ENCODE measurements at regions not wholly inside any gene's neighbourhood (a gene's known extent, or its start where the extent isn't known, plus 50 kb on each side); places are given as distances from the start of the nearest gene placed in this dataset.
"Not testable (repeated sequence)": the region's sequence is repeated elsewhere in the genome, so short reads cannot be mapped to it uniquely, and the experiment has no call there.

GRCh38 chr13:37290716-37291505 is 185.4 kb upstream of the CSNK1A1L start:
- no peak for DNase-seq

GRCh38 chr13:37289212-37289935 is 183.9 kb upstream of the CSNK1A1L start:
- DNase-seq, result no peak

DNA sequence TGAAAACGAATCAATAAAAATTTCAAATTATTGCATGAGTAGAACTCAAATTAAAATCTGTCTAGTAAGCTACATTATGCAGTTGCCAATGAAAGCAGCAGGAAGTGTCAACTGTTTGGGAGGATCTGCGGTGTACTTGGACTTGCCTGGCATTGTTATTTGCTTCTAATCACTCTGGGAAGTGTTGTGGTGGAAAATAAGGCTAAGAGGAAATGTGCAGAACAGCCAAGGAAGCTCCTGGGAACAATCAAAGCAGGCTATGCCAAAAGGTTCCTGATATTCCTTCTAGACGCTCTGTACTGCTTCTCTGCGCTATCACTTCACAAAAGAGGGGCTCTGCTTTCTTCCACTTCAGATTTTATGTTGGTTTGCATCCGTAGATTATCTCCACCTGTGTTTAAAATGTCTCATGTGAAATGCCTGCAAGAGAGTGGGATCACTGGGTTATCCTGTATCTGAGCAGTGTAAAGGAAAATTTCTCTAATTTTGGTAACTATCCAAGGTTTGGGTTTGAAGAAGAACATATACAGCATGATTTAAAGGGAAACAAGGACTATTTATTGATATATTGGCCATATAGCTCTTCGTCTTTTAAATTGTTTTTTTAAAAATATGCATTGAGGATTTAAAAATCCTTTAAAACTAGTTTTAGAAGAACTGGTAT is 182.7 kb upstream of the CSNK1A1L start:
- no peak for DNase-seq

DNA sequence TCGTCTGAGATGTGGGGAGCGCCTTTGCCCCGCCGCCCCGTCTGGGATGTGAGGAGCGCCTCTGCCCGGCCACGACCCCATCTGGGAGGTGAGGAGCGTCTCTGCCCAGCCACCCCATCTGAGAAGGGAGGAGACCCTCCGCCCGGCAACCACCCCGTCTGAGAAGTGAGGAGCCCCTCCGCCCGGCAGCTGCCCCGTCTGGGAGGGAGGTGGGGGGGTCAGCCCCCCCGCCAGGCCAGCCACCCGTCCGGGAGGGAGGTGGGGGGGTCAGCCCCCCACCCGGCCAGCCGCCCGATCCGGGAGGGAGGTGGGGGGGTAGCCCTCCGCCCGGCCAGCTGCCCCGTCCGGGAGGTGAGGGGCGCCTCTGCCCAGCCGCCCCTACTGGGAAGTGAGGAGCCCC is 174.8 kb upstream of the CSNK1A1L start:
- not testable (repeated sequence) for DNase-seq

DNA sequence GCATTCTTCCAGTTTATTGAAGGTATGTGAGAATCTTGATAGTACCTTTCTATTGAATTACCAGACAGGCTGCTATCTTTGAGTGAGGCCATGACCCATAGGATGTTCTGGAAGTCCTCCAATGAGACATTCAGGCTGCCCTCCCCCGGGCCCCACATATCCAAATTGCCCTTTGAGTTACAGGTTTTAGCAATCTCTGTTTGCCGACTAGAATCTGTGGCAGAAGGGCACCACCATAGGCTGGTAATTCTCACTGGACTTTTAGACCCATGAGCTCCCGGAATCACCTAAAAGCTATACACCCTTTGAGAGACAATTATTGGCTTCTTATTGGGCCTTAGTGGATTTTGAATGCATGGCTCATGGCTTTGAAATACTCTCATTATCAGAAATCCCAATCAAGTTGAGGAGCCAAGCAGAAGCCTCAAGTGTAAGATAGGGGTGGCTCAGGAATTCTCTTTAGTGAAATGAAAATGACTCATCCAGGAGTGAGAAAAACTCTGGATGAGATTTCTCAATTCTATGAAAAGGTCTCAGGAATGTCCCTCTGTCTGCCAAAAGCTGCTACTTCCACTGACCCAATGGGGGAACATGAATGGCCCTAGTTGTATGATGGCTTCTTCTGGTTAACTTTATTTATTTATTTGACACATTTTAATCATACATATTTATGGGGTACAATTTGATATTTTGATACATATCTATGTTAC is 172.1 kb upstream of the CSNK1A1L start:
- DNase-seq, result no peak

DNA sequence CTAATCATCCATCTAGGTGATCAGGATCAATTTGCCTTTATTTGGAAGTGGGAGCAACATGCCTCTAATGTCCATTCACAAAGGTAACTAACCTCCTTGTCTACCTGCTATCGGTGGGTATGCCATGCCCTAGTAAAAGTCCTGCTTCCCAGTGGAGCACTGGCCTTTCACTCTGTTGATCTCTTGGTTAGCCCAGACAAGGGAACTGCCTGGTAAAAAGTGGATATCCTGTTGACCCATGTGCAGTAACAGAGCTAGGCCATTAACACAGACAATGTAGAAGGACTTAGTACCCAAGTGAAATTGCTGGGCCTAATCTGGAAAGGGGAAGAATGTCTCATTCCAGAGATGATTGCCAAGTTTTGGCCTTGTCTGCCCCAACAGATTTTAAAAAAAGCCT is 171.5 kb upstream of the CSNK1A1L start:
- DNase-seq, result no peak

DNA sequence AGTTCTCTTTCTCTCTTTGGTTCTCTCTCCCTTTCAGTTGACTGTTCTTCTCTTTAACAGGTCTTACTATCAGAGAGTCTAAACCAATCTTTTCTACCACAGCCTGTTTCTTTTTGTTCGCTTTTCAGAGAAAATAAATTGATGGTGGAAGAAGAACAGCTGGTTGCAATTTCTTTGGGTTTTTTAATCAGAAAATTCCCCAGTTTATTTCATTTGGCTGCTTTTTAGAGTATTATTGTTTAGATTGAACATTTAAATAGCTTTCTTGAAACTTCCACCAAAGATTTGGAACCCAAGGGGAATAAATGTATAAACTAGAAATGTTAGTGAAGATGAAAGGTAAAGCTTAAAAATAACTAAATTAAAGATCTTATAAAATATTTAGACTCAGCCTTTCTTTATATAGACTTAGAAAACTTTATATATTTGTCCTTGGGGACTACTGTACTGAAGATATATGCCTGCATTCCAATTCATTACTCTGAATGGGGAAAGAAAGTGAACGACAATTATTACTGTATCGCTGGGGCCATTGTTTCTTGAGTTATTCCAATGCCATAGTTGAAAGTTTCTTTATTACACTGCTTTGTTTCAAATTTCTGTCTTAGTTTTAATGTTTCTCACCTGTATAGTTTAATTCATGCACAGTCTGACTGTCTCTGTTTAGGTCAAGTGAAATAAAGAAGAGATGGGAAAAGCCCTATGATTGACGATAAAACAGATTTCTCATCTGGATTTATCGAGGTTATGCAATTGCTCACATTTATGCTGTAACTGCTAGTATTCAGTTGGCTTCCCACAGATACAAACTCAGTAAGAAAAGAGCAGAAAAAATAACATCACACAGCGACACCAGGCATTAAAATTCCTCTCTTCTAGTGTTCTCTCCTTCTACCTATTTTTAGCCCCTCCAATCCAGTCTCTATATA is 169.4 kb upstream of the CSNK1A1L start:
- DNase-seq, result no peak

DNA sequence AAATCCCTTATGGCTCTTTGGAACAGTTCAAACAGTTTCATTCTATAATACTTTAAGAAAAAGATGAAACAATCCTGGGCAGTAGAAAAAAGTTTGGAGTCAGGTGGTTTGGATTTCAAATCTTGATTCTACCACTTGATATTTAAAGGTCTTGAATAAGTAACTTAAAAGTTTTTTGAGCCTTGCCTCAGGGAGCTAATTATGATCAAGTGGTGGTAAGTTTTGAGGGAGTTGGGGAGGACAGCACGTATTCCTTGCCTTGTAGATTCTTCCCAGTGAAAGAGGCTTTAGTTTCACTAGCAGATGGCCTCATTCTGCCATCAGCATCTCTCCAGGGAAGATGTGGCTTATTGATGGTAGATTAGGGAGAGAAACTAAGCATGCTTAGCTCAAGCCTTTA is 168.4 kb upstream of the CSNK1A1L start:
- no peak for DNase-seq

DNA sequence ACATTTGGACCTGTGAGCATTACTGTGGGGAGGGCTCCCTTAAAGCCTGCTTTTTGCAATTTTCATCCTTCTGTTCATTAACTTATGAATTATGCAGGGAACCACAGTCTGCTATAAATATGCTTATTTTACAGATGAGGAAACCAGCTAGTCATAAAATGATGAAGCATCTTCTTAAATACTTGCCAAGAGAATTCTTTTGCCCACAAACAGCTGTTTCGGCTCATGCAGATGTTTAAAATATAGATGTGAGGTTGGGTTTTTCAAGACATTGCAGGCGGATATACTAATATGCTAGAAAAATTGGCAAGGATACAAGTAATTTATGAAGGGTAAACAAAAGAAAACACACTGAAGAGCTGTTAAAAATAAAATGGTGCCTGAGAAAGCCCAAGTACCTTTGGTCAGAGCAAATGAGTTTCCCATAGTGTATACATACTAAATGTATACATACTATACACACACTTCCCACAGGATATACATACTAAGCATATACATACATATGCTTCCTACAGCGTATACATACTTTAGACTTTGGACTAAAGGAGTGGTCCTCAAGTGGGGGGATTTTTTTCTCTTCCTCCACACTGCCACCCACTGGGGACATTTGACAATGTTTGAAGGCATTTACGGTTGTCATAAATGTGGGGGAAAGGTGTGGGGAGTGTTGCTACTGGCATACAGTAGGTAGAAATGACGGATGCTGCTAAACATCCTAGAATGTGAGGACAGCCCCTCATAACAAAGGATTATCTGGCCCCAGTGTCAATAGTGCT is 164.9 kb upstream of the CSNK1A1L start:
- no peak for DNase-seq

- DNase-seq, result no peak
These were observed 158.4 kb upstream of the CSNK1A1L start for GRCh38 chr13:37263871-37264270.

DNA sequence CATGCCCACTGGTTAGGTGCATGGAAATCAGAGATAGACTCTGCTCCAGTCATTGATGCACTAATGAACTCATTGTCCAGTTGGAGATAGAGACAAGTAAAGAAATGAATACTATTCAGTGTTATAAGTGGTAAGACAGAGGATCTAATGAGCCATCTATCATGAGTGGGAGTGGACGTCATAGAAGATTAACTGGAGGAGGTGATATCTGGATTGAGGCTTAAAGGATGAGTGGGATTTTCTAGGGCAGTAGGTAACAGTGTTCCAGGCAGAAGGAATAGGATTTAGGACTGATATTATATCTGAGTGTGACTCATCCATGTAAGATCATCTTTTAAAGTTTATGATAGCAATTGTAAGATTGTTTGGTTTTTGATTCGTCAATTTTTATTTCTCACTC is 152.2 kb upstream of the CSNK1A1L start:
- no peak for DNase-seq

DNA sequence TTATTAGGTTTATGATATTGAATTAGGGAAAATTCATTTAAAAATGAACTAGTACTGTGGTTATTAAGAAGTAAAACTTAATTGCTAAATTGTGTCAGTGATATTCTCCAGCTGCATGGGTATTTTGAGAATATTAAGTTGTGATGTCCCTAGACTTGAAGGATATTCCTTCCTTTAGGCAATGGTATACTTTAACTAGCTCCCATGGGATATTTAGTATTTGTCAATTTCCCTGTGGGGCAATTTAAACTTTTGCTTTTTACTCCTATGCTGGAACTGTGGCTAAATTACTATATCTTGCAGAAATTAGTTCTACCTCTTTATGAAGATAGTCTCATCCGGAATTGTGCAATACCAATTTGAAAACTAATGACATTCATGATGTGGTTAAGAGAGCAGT is 151.6 kb upstream of the CSNK1A1L start:
- no peak for DNase-seq

GRCh38 chr13:37241786-37242185 is 136.3 kb upstream of the CSNK1A1L start:
- no peak for DNase-seq

GRCh38 chr13:37230346-37230745 is 124.9 kb upstream of the CSNK1A1L start:
- DNase-seq, result no peak

DNA sequence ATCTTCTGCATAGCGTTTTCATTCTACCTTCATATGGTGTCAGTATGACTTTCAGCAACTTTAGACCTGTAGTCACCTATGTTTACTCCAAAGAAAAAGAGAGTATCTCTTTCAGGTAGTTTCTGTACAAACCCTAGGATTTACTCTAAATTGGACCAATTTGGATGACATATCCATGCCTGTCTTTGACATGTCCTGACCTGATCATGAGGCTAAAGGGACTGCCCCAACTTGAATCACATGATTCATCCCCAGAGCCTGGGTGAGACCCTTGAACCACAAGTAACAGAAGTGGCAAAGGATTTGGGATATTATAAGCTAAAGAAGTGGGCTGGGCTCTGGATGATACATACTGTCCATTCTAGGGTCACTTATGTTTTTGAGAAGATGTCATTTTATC is 124.5 kb upstream of the CSNK1A1L start:
- DNase-seq, result no peak

GRCh38 chr13:37226971-37227370 is 121.5 kb upstream of the CSNK1A1L start:
- peak; percentile 7 for DNase-seq

DNA sequence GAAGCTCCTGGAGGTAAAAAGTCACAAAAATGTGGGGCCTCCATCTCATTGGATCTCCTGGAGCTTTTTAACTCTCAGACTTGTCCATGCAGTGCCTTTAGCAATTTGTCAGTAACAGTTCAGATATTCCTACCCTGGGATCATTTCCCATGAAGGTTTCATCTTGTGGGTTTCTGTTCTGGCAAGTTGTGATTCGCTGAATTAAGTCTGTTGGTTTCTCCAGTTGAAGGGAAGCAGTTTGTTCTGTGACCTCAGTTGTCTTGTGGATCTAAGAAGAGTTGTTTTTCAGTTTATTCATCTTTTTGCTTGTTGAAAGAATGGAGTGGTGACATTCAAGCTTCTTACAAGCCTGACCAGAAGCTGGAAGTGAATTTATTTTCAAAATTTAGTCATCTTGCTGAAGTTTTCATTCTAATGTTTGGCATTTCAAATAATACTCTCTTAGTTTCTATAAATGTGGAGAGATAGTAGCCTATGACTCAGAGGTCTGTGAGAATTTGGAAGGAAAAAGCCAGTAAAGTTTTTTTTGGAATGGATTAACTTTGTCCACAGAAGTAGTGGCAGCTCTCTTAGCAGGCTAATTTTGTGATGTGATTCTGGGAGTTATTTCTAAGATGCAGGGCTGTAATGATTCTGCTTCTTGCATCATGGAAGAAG is 120.1 kb upstream of the CSNK1A1L start:
- peak; percentile 34 for DNase-seq

GRCh38 chr13:37216331-37216730 is 110.9 kb upstream of the CSNK1A1L start:
- DNase-seq, result no peak

- DNase-seq, result no peak
These were observed 107.4 kb upstream of the CSNK1A1L start for GRCh38 chr13:37212826-37213225.

DNA sequence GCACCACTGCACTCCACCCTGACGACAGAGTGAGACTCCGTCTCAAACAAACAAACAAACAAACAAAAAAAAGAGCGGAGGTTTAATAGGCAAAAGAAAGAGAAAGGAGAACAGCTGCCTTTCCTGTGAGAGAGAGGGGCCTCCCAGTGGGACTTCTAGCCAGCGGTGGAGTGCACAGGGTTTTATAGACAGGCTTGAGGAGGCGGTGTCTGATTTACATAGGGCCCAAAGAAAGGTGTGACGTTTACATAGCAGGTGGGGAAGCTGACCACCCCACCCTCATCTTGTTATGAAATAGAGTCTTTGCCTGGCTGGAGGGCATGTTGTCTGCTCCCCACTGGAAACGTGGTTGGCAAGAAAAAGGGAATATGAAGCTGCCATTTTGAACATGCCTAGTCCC is 106.0 kb upstream of the CSNK1A1L start:
- DNase-seq, result no peak
